C4-2B (cell line): ENCODE measurements at regions not wholly inside any gene's neighbourhood (a gene's known extent, or its start where the extent isn't known, plus 50 kb on each side); places are given as distances from the start of the nearest gene placed in this dataset.

ENCODE experiments used
- H3K27ac ChIP-seq: fragments of 450-650 bp; 2 replicates; pipeline ENCODE4 v1.5.1; 2017
- ZFX ChIP-seq: fragments of 450-650 bp; IDR thresholded peaks from 2 replicates; pipeline ENCODE4 v1.6.1; 2017
- TF ChIP-seq, protein P1 (sequence below): fragments of 450-650 bp; conservative IDR thresholded peaks from 2 replicates; pipeline ENCODE4 v1.5.1; 2017; ENCODE audit warnings: mild to moderate bottlenecking

DNA sequence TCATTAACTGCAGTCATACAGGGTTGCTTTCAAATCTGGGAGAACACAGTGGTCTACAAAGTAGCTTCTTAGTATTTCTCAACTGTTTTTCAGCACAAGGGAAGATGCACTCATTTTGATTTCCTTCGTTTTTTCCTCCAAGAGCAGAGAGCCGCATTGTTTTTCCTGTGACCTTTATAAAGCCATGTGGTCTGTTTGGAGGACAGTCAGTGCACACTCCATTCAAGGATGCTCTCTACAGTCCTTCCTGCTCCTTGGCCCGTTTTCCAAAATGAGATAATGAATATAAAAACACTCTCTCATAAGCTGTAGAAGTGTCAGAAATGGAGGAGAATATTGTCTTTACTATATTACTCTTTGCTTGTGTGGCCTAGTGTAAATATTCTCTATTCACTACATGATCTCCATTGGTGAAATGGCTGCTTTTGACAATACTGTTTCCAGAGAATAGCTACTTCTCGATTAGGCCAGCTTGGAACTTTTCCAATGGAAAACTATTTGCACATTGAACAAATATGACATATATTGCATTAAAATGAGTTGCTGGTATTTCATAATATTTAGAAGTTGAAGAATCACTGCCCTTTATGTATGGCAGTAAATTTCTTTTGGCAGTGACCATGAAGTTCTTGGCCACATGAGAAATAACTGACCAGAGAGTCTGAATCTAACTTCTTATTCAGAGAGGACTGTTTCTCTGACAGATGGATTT, 393.1 kb upstream of the RGS6 start:
- TF ChIP-seq, protein P1, sequence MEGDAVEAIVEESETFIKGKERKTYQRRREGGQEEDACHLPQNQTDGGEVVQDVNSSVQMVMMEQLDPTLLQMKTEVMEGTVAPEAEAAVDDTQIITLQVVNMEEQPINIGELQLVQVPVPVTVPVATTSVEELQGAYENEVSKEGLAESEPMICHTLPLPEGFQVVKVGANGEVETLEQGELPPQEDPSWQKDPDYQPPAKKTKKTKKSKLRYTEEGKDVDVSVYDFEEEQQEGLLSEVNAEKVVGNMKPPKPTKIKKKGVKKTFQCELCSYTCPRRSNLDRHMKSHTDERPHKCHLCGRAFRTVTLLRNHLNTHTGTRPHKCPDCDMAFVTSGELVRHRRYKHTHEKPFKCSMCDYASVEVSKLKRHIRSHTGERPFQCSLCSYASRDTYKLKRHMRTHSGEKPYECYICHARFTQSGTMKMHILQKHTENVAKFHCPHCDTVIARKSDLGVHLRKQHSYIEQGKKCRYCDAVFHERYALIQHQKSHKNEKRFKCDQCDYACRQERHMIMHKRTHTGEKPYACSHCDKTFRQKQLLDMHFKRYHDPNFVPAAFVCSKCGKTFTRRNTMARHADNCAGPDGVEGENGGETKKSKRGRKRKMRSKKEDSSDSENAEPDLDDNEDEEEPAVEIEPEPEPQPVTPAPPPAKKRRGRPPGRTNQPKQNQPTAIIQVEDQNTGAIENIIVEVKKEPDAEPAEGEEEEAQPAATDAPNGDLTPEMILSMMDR, result no peak
- TF ChIP-seq ZFX, result no peak
- no peak overlapping the region for H3K27ac ChIP-seq

DNA sequence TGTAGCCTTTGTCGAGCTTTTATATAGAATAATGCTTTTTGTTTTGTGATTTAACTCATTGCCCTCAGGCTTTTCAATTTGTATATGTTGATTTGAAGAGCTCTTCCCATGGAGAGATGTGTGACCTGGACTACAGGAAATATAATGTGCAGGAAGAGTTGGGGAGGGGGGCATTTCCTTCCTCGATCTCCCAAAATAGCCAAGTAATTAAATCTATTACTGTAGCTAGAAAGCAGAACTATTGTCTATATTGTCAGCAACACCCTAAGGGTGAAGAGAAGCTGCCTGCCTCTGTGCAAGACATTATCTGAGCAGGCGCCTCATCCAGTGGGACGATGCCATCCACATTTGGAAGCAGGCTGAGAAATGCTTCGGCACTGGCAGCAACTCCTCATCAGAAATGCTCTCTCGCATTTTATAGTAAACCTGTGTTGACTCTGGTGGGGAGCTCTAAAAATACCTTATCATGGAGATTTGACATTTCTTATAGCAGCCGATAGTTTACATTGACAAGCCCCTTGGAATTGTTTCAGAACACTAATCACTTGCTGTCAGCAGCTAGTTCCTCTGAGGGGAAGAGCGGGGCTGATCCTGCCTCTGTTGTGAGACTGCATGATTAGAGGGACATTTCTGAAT, 392.5 kb upstream of the RGS6 start:
- no peak overlapping the region for H3K27ac ChIP-seq
- TF ChIP-seq, protein P1, result no peak
- TF ChIP-seq ZFX, result no peak

DNA sequence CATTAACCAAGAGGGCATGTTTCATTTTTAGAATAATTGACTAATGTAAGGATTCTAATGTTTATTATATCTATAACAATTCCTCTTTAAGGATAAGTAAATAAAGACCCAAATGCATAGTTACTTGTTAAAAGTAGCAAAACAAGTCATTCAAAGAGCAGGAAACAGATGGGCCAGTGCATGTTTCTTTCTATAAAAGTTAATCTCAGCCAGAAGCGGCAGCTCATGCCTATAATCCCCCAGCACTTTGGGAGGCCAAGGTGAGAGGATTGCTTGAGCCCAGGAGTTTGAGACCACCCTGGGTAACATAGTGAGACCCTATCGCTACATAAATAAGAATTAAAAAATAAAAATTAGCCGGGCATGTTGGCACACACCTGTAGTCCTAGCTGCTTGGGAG, 391.0 kb upstream of the RGS6 start:
- H3K27ac ChIP-seq, result no peak overlapping the region
- TF ChIP-seq, protein P1, result no peak
- TF ChIP-seq ZFX, result no peak

DNA sequence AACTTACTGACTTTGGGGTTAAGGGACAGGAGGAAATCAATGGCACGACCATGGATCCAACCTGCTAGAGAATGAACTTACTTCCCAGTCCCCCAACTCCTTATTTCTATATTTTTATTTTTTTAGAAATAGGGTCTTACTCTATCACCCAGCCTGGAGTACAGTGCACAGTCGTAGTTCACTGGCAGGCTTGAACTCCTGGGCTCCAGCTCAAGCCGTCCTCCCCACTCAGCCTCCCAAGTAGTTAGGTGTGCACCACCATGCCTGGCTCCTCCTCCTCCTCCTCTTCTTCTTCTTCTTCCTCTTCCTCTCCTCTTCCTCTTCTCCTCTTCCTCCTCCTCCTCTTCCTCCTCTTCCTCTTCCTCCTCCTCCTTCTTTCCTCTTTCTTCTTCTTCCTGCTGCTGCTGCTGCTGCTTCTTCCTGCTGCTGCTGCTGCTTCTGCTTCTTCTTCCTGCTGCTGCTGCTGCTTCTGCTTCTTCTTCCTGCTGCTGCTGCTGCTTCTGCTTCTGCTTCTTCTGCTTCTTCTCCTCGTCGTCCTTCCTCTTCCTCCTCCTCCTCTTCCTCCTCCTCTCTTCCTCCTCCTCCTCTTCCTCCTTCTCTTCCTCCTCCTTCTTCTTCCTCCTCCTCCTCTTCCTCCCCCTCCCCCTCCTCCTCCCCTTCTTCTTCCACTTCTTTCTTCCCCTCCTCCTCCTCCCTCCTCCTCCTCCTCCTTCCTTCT, 390.1 kb upstream of the RGS6 start:
- H3K27ac ChIP-seq, result no peak overlapping the region
- TF ChIP-seq, protein P1, result no peak
- no peak for TF ChIP-seq ZFX

DNA sequence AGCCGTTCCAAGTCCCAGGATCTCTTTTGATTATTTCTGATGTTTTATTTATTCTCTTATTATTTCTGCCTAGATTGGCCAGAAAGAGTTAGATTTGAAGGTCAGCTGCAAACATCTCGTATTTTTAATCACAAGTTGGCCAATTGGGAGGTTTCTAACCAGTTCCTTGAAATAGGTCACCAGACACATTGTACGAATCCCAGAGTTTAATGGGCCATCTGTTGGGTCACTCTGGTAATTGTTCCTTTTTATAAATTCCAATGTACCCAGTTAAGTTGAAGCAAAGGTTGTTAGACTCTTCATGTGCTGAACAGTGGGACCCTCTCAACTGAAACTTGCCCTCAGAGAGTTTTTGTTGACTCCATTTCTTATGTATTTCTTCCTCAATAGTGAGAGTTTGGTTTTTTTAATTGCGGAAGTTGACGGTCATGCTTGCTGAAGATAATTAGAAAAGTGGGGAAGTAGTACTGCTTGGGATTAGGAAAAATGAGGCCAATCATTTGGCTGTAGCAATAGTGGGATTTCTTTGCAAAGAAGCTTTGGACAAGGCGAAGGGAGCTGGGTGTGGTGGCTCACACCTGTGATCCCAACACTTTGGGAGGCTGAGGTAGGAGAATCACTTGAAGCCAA, 382.7 kb upstream of the RGS6 start:
- TF ChIP-seq, protein P1, result no peak
- TF ChIP-seq ZFX, result no peak
- H3K27ac ChIP-seq, result no peak overlapping the region

DNA sequence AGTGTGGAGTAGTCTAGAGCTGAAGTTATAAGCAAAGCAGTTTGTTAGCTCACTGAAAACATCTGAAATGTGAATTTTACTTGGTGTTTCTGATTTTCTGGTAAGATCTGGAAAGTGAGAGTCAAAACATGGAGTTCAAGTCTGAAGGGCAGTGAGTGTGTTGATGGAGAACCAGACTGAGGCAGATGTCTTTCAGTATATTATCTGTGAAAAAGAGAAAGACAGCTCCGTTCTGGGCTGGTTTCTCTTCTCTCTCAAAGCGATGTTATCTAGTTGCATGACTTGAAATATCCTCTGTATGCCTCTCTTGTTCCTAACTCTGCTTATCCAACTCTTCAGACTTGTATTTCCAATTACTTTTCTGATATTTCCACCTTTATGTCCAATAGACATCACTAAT, 381.9 kb upstream of the RGS6 start:
- TF ChIP-seq, protein P1, result no peak
- no peak for TF ChIP-seq ZFX
- H3K27ac ChIP-seq, result no peak overlapping the region
